DOHH2 (cell line): ENCODE measurements at regions not wholly inside any gene's neighbourhood (a gene's known extent, or its start where the extent isn't known, plus 50 kb on each side); places are given as distances from the start of the nearest gene placed in this dataset.

Source experiments
- H3F3A ChIP-seq: fragments of 200-600 bp; sonication (generic), shearing (Covaris generic); 2 replicates; pipeline ENCODE4 v1.6.0; 2016; ENCODE audit warnings: antibody characterized with exemption, mild to moderate bottlenecking; ENCODE audit not compliant: control insufficient read depth, insufficient read depth
- H3K27ac ChIP-seq: fragments of 200-600 bp; sonication (generic); 2 replicates; pipeline ENCODE4 v1.5.1; 2014; ENCODE audit warnings: low read depth, mild to moderate bottlenecking, low read length, moderate library complexity
- H3K27me3 ChIP-seq: fragments of 200-600 bp; sonication (generic); 2 replicates; pipeline ENCODE4 v1.6.1; 2014; ENCODE audit warnings: mild to moderate bottlenecking, low read length, mixed read lengths; ENCODE audit not compliant: control insufficient read depth
- H3K36me3 ChIP-seq: fragments of 200-600 bp; sonication (generic); 2 replicates; pipeline ENCODE4 v1.6.1; 2014; ENCODE audit warnings: mild to moderate bottlenecking, low read length, moderate library complexity, mixed read lengths; ENCODE audit not compliant: control insufficient read depth
- H3K4me1 ChIP-seq: fragments of 200-600 bp; sonication (generic); 2 replicates; pipeline ENCODE4 v1.6.1; 2014; ENCODE audit warnings: mild to moderate bottlenecking, low read length, mixed read lengths; ENCODE audit not compliant: control insufficient read depth
- H3K4me2 ChIP-seq: fragments of 200-600 bp; sonication (generic); 2 replicates; pipeline ENCODE4 v1.6.0; 2014; ENCODE audit warnings: mild to moderate bottlenecking, low read length, moderate library complexity
- H3K4me3 ChIP-seq: fragments of 200-600 bp; sonication (generic); 2 replicates; pipeline ENCODE4 v1.5.1; 2014; ENCODE audit warnings: mild to moderate bottlenecking, low read length, mixed read lengths
- H3K79me2 ChIP-seq: fragments of 200-600 bp; sonication (generic); 2 replicates; pipeline ENCODE4 v1.6.1; 2014; ENCODE audit warnings: mild to moderate bottlenecking, low read length, mixed read lengths; ENCODE audit not compliant: control insufficient read depth
- H3K9me2 ChIP-seq: fragments of 200-600 bp; sonication (generic); replicated peaks from 2 replicates; pipeline ENCODE4 v1.6.1; 2014; ENCODE audit warnings: mild to moderate bottlenecking, low read length, mixed read lengths; ENCODE audit not compliant: control insufficient read depth
- H3K9me3 ChIP-seq: fragments of 200-600 bp; sonication (generic); 2 replicates; pipeline ENCODE4 v1.6.1; 2014; ENCODE audit warnings: antibody characterized with exemption, low read length, mixed read lengths; ENCODE audit not compliant: control insufficient read depth, insufficient read depth
- H4K20me1 ChIP-seq: fragments of 200-600 bp; sonication (generic); 2 replicates; pipeline ENCODE4 v1.6.0; 2014; ENCODE audit warnings: low read depth, mild to moderate bottlenecking, antibody characterized with exemption, low read length, moderate library complexity; ENCODE audit not compliant: control insufficient read depth, insufficient read depth
- EZH2phosphoT487 ChIP-seq: fragments of 200-600 bp; sonication (generic); IDR thresholded peaks from 2 replicates; pipeline ENCODE4 v1.6.1; 2017; ENCODE audit warnings: borderline replicate concordance, mild to moderate bottlenecking, antibody characterized with exemption, low read length, moderate library complexity, mixed read lengths
- TF ChIP-seq, protein P1 (sequence below): fragments of 200-600 bp; sonication (generic); IDR thresholded peaks from one replicate; pipeline ENCODE4 v1.5.1; 2014; ENCODE audit warnings: antibody characterized with exemption, mild to moderate bottlenecking, low read depth, low read length; ENCODE audit not compliant: poor library complexity, severe bottlenecking

DNA sequence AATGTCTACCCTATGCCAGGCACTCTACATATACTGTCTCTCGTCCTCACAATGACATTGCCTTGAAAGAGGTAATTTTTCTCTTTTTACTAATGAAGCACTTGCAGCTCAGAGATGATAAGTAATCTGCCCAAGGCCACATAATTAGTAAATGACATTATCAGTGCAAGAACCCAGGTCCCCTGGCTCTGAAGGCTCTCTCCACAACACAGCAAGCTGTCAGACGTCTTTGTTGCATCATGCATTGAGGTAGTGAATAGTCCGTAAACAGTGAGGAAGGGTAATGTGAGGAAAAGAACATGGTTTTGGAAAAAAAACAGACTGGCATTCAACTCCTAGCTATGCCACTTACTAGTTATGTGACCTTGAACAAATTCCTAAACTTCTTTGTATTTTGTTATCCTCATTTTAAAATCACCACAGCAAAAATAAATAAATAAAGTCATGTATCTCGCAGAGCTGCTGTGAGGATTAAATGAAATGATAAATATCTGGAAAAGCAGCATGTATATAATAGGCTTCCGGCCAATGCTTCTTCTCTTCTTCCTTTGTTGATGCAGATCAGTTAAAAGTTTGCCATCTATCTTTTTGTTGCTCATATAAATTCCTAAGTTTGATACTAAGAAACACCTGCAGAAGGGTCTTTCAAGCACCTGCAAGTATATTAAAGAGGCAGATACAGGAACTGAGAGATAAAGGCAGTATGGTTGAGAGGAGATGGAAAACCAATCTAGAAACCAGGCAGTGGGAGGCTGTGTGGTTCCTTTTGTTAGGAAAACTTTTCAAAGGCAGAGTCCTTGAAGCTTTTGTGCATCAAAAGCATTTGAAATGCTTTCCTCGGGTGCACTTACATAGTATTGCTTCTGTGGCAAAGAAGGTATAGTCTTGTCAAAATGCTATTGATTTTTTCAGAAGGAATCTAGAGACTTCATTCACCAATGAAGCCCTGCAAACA is 82.8 kb downstream of the BTG1 start:
- TF ChIP-seq EZH2phosphoT487 = no peak
- TF ChIP-seq, protein P1, sequence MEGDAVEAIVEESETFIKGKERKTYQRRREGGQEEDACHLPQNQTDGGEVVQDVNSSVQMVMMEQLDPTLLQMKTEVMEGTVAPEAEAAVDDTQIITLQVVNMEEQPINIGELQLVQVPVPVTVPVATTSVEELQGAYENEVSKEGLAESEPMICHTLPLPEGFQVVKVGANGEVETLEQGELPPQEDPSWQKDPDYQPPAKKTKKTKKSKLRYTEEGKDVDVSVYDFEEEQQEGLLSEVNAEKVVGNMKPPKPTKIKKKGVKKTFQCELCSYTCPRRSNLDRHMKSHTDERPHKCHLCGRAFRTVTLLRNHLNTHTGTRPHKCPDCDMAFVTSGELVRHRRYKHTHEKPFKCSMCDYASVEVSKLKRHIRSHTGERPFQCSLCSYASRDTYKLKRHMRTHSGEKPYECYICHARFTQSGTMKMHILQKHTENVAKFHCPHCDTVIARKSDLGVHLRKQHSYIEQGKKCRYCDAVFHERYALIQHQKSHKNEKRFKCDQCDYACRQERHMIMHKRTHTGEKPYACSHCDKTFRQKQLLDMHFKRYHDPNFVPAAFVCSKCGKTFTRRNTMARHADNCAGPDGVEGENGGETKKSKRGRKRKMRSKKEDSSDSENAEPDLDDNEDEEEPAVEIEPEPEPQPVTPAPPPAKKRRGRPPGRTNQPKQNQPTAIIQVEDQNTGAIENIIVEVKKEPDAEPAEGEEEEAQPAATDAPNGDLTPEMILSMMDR = no peak
- no peaks in the 10 kb centered on the region for H4K20me1 ChIP-seq
- no peaks in the 10 kb centered on the region for H3K36me3 ChIP-seq
- no peak overlapping the region for H3K4me3 ChIP-seq
- H3K9me3 ChIP-seq = no peaks in the 10 kb centered on the region
- H3K79me2 ChIP-seq = no peaks in the 10 kb centered on the region
- H3K4me2 ChIP-seq = no peak overlapping the region
- no peak overlapping the region for H3K27ac ChIP-seq
- no peaks in the 10 kb centered on the region for H3K27me3 ChIP-seq
- no peaks in the 10 kb centered on the region for H3F3A ChIP-seq
- H3K9me2 ChIP-seq = no peaks in the 10 kb centered on the region
- H3K4me1 ChIP-seq = peaks cover 12% of the 10 kb centered on the region

DNA sequence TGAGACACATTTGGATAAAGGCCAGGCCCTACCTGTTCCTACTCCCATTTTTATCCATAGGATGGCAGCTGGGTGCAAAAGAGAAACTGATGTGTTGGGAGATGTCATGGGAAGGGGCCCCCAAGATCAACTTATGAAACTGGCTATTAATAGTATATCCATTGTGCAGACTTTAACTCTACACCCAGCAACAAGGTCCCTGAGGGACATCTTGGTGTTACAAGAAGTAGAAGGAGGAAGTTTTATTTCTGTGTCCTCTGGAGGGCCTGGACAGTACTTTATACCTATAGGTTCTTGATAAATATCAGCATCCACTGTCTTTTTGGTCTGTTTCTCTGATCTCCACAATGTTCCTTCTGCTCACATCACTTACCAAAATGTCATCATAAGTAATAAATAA is 84.6 kb downstream of the BTG1 start:
- Histone ChIP-seq H3K27me3 (no peaks in the 10 kb centered on the region), H4K20me1 (no peaks in the 10 kb centered on the region), H3K9me3 (no peaks in the 10 kb centered on the region), H3K9me2 (no peaks in the 10 kb centered on the region), H3K4me2 (no peak overlapping the region), H3K4me1 (peaks cover 12% of the 10 kb centered on the region), H3K36me3 (no peaks in the 10 kb centered on the region), H3K27ac (no peak overlapping the region), H3K79me2 (no peaks in the 10 kb centered on the region), H3F3A (no peaks in the 10 kb centered on the region), H3K4me3 (no peak overlapping the region)
- no peak for TF ChIP-seq EZH2phosphoT487
- TF ChIP-seq, protein P1 = no peak

DNA sequence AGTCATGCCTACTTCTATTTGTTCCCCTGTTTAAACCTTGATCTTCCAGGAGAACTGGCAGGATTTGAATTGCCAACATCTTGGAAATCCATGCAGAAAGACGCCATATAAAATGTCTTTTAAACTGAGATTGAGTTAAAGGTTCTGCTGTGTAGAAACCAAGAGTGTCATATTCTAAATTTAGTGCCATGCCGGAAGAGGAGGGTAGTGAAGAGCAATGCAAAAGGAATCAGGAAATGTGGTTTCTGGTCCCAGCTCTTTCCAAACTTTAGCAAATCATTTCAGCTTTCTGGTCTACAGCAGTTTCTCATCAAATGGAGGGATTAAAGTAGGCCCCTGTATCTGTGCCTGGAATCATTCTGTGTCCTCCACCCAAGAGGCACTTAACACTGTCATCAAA is 85.7 kb downstream of the BTG1 start:
- Histone ChIP-seq H3K27ac (no peak overlapping the region), H4K20me1 (no peaks in the 10 kb centered on the region), H3K27me3 (no peaks in the 10 kb centered on the region), H3K36me3 (no peaks in the 10 kb centered on the region), H3F3A (no peaks in the 10 kb centered on the region), H3K9me2 (no peaks in the 10 kb centered on the region), H3K4me2 (no peak overlapping the region), H3K4me3 (no peak overlapping the region), H3K4me1 (peaks cover 12% of the 10 kb centered on the region), H3K9me3 (no peaks in the 10 kb centered on the region), H3K79me2 (no peaks in the 10 kb centered on the region)
- TF ChIP-seq, protein P1 = no peak
- TF ChIP-seq EZH2phosphoT487 = no peak
